Sigmoid colon (tissue), 6 donors: ENCODE measurements at regions not wholly inside any gene's neighbourhood (a gene's known extent, or its start where the extent isn't known, plus 50 kb on each side); places are given as distances from the start of the nearest gene placed in this dataset.

Experiments
- DNase-seq: peaks from one replicate; pipeline ENCODE4 v3.0.0-alpha.2; 2019
- H3K27ac ChIP-seq, 4 donors: fragments of 200-600 bp; sonication (generic); one replicate each; pipeline ENCODE4 v1.5.1; 2016 to 2019; ENCODE audit warnings: mild to moderate bottlenecking in 1 of 4
- H3K27me3 ChIP-seq, 3 donors: fragments of 200-600 bp; sonication (generic); one replicate each; pipeline ENCODE4 v1.5.1; 2019; ENCODE audit warnings: mild to moderate bottlenecking in 1 of 3
- H3K36me3 ChIP-seq, 4 donors: fragments of 200-600 bp; sonication (generic); one replicate each; pipeline ENCODE4 v1.5.1; 2016 to 2019
- H3K4me1 ChIP-seq, 4 donors: fragments of 200-600 bp; sonication (generic); one replicate each; pipeline ENCODE4 v1.5.1; 2017 to 2019
- H3K4me3 ChIP-seq, 4 donors: fragments of 200-600 bp; sonication (generic); one replicate each; pipeline ENCODE4 v1.5.1; 2017 to 2019; ENCODE audit warnings: mild to moderate bottlenecking in 2 of 4, moderate library complexity in 1 of 4
- H3K9me3 ChIP-seq, 4 donors: fragments of 200-600 bp in 3 of 4; sonication (generic) in 3 of 4; one replicate each; pipeline versions ENCODE4 v1.5.1 to v1.6.1; 2013 to 2019
- EP300 ChIP-seq, 4 donors: sonication (generic); formaldehyde crosslinking; IDR thresholded peaks; one replicate each; pipeline ENCODE4 v1.6.1; 2017; ENCODE audit warnings: antibody characterized with exemption in 4 of 4
- POLR2A ChIP-seq, 2 donors: fragments of 450-650 bp; IDR thresholded peaks; one replicate each; pipeline ENCODE4 v1.6.1; 2016; ENCODE audit warnings: antibody characterized with exemption in 2 of 2, mild to moderate bottlenecking in 2 of 2, moderate library complexity in 2 of 2
- POLR2AphosphoS5 ChIP-seq, 4 donors: sonication (generic); formaldehyde crosslinking; IDR thresholded peaks; one replicate each; pipeline ENCODE4 v1.6.1; 2017; ENCODE audit warnings: antibody characterized with exemption in 4 of 4
- WGBS, 2 donors: extraction: QIAGEN DNeasy Blood & Tissue Kit; methylation state at CpG; one replicate each; pipeline ENCODE4 v1.1.7; 2013; 5-methylcytosine and 5-hydroxymethylcytosine counted together
- intact Hi-C: fragments of 100-400 bp; cut with DNase I; formaldehyde crosslinking; loops from one replicate; pipeline ENCODE4 v1.15.1; 2023
- TF ChIP-seq, protein P1 (sequence below), 4 experiments: fragments of 450-650 bp in 3 of 4; fragments of 200-600 bp in 1 of 4; IDR thresholded peaks; one replicate each; pipeline ENCODE4 v1.5.1; 2016 to 2019; ENCODE audit warnings: antibody characterized with exemption in 4 of 4, mild to moderate bottlenecking in 3 of 4, moderate library complexity in 2 of 4
- donor health status: healthy with polysubstance abuse.
- donor health status: healthy.

DNA sequence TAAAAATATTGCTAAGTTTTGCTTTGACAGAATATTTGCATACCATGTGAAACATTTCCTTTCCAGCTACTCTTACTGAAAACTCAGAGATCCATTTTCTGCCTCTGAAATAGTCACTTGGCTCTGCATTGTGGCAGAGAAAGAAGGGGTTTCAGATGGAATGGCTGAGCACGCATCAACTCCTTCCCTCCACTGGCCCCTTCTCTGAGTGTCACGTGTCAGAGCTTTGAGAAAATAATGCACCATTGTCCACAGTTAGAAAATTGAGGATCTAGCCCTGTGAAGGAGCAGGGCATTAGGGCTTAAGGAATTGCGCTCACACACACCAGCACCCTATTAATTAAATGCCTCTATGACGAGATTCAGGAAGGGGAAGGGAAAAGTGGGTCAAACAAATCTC lies 78.8 kb upstream of the FAT4 start:
- TF ChIP-seq POLR2AphosphoS5 (IDR thresholded peaks at IDR 0.05) (no peak), POLR2A (IDR thresholded peaks at IDR 0.05) (no peak), EP300 (IDR thresholded peaks at IDR 0.05) (no peak)
- TF ChIP-seq, protein P1, sequence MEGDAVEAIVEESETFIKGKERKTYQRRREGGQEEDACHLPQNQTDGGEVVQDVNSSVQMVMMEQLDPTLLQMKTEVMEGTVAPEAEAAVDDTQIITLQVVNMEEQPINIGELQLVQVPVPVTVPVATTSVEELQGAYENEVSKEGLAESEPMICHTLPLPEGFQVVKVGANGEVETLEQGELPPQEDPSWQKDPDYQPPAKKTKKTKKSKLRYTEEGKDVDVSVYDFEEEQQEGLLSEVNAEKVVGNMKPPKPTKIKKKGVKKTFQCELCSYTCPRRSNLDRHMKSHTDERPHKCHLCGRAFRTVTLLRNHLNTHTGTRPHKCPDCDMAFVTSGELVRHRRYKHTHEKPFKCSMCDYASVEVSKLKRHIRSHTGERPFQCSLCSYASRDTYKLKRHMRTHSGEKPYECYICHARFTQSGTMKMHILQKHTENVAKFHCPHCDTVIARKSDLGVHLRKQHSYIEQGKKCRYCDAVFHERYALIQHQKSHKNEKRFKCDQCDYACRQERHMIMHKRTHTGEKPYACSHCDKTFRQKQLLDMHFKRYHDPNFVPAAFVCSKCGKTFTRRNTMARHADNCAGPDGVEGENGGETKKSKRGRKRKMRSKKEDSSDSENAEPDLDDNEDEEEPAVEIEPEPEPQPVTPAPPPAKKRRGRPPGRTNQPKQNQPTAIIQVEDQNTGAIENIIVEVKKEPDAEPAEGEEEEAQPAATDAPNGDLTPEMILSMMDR (IDR thresholded peaks at IDR 0.05), result no peak
- WGBS, 2 donors, result 62 to 71% methylated on average over 4 of the region's 4 CpGs
- Histone ChIP-seq H3K27ac (no peak overlapping the region), H3K4me1 (no peaks in the 10 kb centered on the region), H3K4me3 (no peak overlapping the region), H3K9me3 (no peaks in the 10 kb centered on the region), H3K27me3 (no peaks in the 10 kb centered on the region), H3K36me3 (no peaks in the 10 kb centered on the region)
- DNase-seq, result no peak
- intact Hi-C loops, result no loop called here

DNA sequence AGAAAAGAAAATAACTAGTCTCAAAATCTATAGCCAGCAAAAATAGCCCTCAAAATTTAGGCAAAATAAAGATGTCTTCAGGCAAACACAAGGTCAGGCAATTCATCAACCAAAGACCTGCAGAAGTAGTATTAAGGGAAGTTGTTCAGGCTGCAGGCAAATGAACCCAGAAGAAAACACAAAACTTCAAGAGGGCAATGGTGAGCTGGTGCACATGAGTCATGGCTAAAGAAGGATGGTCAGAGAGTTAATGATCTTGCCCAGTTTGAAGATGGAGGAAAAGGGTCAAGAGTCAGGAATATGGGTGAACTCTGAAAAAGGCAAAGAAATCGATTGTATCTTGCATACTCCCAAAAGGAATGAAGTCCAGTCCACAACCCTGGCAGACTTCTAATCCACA lies 83.1 kb upstream of the FAT4 start:
- TF ChIP-seq EP300 (IDR thresholded peaks at IDR 0.05), result no peak
- TF ChIP-seq, protein P1 (IDR thresholded peaks at IDR 0.05), result no peak
- TF ChIP-seq POLR2AphosphoS5 (IDR thresholded peaks at IDR 0.05), result no peak
- TF ChIP-seq POLR2A (IDR thresholded peaks at IDR 0.05), result no peak
- intact Hi-C loops, result no loop called here
- H3K27me3 ChIP-seq, result no peaks in the 10 kb centered on the region

DNA sequence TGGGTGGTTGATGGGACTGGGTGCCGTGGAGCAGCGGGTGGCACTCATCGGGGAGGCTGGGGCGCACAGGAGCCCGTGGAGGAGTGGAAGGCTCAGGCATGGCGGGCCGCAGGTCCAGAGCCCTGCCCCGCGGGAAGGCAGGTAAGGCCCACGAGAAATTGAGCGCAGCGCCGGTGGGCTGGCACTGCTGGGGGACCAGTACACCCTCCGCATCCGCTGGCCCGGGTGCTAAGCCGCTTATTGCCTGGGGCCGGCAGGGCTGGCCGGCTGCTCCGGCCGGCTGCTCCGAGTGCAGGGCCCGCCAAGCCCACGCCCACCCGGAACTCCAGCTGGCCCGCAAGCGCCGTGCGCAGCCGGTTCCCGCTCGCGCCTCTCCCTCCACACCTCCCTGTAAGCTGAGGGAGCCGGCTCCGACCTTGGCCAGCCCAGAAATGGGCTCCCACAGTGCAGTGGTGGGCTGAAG lies 85.1 kb upstream of the FAT4 start:
- 96 to 97% methylated on average over 35 of the region's 35 CpGs for WGBS, 2 donors
- TF ChIP-seq POLR2AphosphoS5 (IDR thresholded peaks at IDR 0.05) (no peak), POLR2A (IDR thresholded peaks at IDR 0.05) (no peak), EP300 (IDR thresholded peaks at IDR 0.05) (no peak)
- TF ChIP-seq, protein P1 (IDR thresholded peaks at IDR 0.05), result no peak
- no peak for DNase-seq
- Histone ChIP-seq H3K4me3 (no peak overlapping the region), H3K27ac (no peak overlapping the region), H3K36me3 (no peaks in the 10 kb centered on the region), H3K4me1 (no peaks in the 10 kb centered on the region), H3K27me3 (no peaks in the 10 kb centered on the region), H3K9me3 (no peaks in the 10 kb centered on the region)
- intact Hi-C loops, result no loop called here

More for the DNA sequence above, 83.1 kb upstream of the FAT4 start:
- H3K4me1 ChIP-seq, result no peaks in the 10 kb centered on the region
- no peaks in the 10 kb centered on the region for H3K9me3 ChIP-seq
- no peak overlapping the region for H3K27ac ChIP-seq
- H3K4me3 ChIP-seq, result no peak overlapping the region
- no peak for DNase-seq
- 78 to 84% methylated on average over 1 of the region's 1 CpG for WGBS, 2 donors
- no peaks in the 10 kb centered on the region for H3K36me3 ChIP-seq

DNA sequence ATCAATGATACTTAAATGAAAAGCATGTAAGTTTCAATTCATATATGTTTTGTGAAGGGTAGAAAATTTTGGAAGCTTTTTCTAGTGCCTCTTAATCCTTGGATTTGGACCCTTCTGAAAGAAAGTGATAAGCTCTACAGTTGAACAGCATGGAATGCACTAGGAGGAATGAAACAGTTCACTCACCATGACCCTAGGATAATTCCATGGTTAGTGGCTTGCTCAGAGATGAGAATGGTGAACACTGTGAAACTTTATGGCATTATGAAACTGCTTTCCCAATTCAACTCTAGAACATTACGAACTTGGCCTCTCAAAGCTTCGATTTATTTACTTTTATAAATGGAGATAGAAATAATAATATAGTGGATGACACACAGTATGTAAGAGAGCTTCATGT lies 88.9 kb upstream of the FAT4 start:
- Histone ChIP-seq H3K9me3 (no peaks in the 10 kb centered on the region), H3K36me3 (no peaks in the 10 kb centered on the region), H3K27ac (no peak overlapping the region), H3K4me1 (peaks cover 0 to 6% (median 2%) of the 10 kb centered on the region in 4 donors), H3K4me3 (no peak overlapping the region), H3K27me3 (no peaks in the 10 kb centered on the region)
- 69 to 87% methylated on average over 2 of the region's 2 CpGs for WGBS, 2 donors
- intact Hi-C loops, result no loop called here
- no peak for DNase-seq
- TF ChIP-seq EP300 (IDR thresholded peaks at IDR 0.05), result no peak
- no peak for TF ChIP-seq POLR2AphosphoS5 (IDR thresholded peaks at IDR 0.05)
- TF ChIP-seq, protein P1 (IDR thresholded peaks at IDR 0.05), result no peak
- no peak for TF ChIP-seq POLR2A (IDR thresholded peaks at IDR 0.05)

DNA sequence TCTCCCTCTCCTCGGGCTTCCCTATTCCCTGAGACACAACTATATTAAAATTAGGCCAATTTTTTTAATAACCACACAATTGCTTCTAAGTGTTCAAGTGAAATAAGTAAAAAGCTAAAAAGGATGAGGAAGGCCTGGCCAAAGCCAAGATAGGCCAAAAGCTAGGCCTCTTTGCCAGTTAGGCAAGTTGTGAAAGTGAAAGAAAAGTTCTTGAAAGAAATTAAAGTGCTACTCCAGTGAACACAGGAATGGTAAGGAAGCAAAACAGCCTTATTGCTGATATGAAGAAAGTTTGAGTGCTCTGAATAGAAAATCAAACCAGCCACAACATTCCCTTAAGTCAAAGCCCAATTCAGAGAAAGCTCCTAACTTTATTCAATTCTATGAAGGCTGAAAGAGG lies 114.2 kb upstream of the FAT4 start:
- H3K4me1 ChIP-seq, result no peaks in the 10 kb centered on the region
- H3K27ac ChIP-seq, result no peak overlapping the region
- H3K27me3 ChIP-seq, result no peaks in the 10 kb centered on the region
- TF ChIP-seq, protein P1 (IDR thresholded peaks at IDR 0.05), result no peak
- no peak for TF ChIP-seq POLR2A (IDR thresholded peaks at IDR 0.05)
- no peak for TF ChIP-seq POLR2AphosphoS5 (IDR thresholded peaks at IDR 0.05)
- TF ChIP-seq EP300 (IDR thresholded peaks at IDR 0.05), result no peak
- H3K9me3 ChIP-seq, result no peaks in the 10 kb centered on the region
- no peak for DNase-seq
- intact Hi-C loops, result no loop called here
- H3K4me3 ChIP-seq, result no peak overlapping the region
- no peaks in the 10 kb centered on the region for H3K36me3 ChIP-seq
- 50 to 79% methylated on average over 1 of the region's 1 CpG for WGBS, 2 donors
